Neuron (in vitro differentiated cells): ENCODE measurements at regions not wholly inside any gene's neighbourhood (a gene's known extent, or its start where the extent isn't known, plus 50 kb on each side); places are given as distances from the start of the nearest gene placed in this dataset.
"Not testable (repeated sequence)": the region's sequence is repeated elsewhere in the genome, so short reads cannot be mapped to it uniquely, and the experiment has no call there.

ENCODE experiments used
- H2AFZ ChIP-seq: one replicate; pipeline ENCODE4 v1.6.1; 2013; ENCODE audit warnings: low read depth, mild to moderate bottlenecking, inconsistent platforms, low read length, moderate library complexity
- H3K27me3 ChIP-seq: one replicate; pipeline ENCODE4 v1.6.1; 2013; ENCODE audit warnings: low read length; ENCODE audit not compliant: insufficient read depth
- H3K36me3 ChIP-seq: one replicate; pipeline ENCODE4 v1.6.1; 2013; ENCODE audit warnings: low read length; ENCODE audit not compliant: insufficient read depth
- H3K4me1 ChIP-seq: one replicate; pipeline ENCODE4 v1.6.1; 2013; ENCODE audit warnings: low read length; ENCODE audit not compliant: insufficient read depth
- H3K4me3 ChIP-seq: 2 replicates; pipeline ENCODE4 v1.5.1; 2013; ENCODE audit warnings: mild to moderate bottlenecking, low read length, moderate library complexity
- H3K9me3 ChIP-seq: one replicate; pipeline ENCODE4 v1.6.1; 2013; ENCODE audit warnings: low read length

DNA sequence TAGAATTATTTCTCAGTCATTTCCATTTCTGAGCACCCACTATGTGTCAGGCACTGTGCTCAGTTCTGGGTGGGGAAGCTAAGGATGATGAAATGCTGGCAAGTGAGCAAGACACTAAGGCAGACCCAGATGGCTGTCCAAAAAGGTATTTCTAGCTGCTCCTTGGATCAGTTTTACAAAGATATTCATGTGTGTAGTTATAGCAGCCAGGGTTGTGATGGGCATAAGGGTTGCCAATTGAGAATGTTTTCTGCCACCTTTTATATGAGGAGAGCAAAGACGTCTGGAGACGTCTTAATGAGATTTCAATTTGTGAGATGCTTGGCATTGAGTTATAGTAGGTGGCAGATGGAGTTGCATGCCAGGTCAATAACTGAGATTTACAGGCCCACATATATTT lies 197.1 kb upstream of the RASGRP1 start:
- Histone ChIP-seq H2AFZ (no peak overlapping the region), H3K9me3 (no peaks in the 10 kb centered on the region), H3K4me1 (no peaks in the 10 kb centered on the region), H3K4me3 (no peak overlapping the region), H3K27me3 (peaks cover 2% of the 10 kb centered on the region), H3K36me3 (no peaks in the 10 kb centered on the region)

DNA sequence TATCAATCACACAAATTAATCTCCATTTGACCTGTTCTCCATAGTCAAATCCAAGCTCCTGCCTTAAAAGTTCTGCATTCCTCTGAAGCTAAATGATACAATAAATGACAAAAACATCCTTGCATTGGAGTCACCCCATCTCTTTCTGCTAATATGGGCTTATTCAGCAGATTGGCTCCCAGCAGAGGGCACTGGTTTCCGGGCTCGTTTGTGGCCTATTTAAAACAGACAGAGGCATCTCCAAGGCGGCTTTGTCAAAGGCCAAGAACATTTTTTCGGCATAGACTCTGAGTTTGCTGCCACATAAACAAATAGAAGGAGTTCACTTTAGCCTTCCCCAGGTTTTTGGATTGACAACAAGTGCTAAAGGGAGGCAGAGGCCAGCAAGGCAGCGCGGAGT lies 204.4 kb upstream of the RASGRP1 start:
- no peaks in the 10 kb centered on the region for H3K4me1 ChIP-seq
- no peaks in the 10 kb centered on the region for H3K27me3 ChIP-seq
- H3K4me3 ChIP-seq: no peak overlapping the region

DNA sequence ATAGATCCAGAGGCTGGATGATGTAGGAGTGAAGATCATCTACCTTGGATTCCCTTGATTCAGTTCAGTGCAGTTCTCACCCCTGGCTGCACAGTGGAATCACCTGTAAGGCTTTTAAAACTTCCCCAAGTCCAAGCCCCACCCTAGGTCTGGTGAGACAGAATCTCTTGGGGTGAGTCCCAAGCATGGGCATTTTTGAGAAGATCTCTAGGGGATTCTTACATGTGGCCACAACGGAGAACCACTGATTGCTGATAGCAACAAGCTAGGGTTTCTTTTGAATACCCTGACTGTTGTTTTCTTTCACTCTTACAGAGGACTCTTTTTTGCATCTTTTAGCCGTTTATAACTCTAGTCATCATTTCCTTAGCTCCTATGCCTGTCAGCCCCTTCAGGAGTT lies 204.9 kb upstream of the RASGRP1 start:
- Histone ChIP-seq H3K9me3 (no peaks in the 10 kb centered on the region), H3K36me3 (no peaks in the 10 kb centered on the region), H3K27me3 (no peaks in the 10 kb centered on the region), H2AFZ (no peak overlapping the region), H3K4me3 (no peak overlapping the region), H3K4me1 (no peaks in the 10 kb centered on the region)

More for the DNA sequence above, 204.4 kb upstream of the RASGRP1 start:
- no peaks in the 10 kb centered on the region for H3K36me3 ChIP-seq
- H2AFZ ChIP-seq: no peak overlapping the region
- no peaks in the 10 kb centered on the region for H3K9me3 ChIP-seq

DNA sequence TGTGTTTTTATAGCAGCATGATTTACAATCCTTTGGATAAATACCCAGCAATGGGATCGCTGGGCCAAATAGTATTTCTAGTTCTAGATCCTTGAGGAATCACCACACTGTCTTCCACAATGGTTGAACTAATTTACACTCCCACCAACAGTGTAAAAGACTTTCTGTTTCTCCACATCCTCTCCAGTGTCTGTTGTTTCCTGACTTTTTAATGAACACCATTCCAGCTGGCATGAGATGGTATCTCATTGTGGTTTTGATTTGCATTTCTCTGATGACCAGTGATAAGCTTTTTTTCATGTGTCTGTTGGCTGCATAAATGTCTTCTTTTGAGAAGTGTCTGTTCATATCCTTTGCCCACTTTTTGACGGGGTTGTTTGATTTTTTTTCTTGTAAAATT lies 209.5 kb upstream of the RASGRP1 start:
- H3K36me3 ChIP-seq, H3K27me3 ChIP-seq, H2AFZ ChIP-seq, H3K9me3 ChIP-seq, H3K4me1 ChIP-seq, H3K4me3 ChIP-seq: not testable (repeated sequence)

DNA sequence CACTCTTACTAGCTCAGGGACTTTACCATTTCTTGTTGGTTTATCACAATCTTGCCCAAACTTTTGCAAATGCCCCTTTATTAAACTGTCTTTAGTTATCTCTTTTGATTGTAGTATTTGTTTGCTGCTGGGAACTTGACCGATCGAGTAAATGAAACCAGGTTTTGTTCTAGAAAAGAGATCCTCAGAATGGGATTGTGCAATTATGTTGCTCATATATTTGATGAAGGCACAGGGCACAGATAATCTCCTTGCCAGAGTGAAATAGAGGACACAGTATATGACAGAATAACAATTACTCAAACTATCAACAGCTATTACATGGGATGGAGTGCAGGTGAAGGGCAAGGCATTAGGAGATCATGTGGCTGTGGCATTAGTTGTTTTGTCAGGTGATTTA lies 216.6 kb upstream of the RASGRP1 start:
- Histone ChIP-seq H2AFZ (no peak overlapping the region), H3K4me3 (no peak overlapping the region), H3K9me3 (no peaks in the 10 kb centered on the region), H3K36me3 (no peaks in the 10 kb centered on the region), H3K27me3 (no peaks in the 10 kb centered on the region), H3K4me1 (no peaks in the 10 kb centered on the region)

DNA sequence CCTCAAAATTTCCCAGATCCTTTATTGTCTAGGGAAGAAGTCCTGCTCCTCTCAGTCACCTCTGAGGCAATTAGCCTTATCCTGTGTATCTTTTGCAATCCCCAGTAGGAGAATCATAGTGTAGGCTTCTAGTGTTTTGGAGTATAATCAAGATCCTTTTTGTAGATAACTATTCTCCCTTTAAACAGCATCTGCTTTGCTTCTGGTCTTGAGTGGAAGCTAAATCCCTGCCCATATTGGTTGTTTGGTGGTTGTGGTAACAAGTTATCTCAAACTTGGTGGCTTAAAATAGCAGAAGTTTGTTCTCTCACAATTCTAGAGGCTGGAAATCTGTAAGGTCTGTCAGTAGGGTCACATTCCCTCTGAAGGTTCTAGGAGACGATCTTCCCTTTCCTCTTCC lies 217.5 kb upstream of the RASGRP1 start:
- no peaks in the 10 kb centered on the region for H3K9me3 ChIP-seq
- H3K4me3 ChIP-seq: no peak overlapping the region
- H2AFZ ChIP-seq: no peak overlapping the region
- H3K27me3 ChIP-seq: no peaks in the 10 kb centered on the region
- H3K4me1 ChIP-seq: no peaks in the 10 kb centered on the region
- no peaks in the 10 kb centered on the region for H3K36me3 ChIP-seq

DNA sequence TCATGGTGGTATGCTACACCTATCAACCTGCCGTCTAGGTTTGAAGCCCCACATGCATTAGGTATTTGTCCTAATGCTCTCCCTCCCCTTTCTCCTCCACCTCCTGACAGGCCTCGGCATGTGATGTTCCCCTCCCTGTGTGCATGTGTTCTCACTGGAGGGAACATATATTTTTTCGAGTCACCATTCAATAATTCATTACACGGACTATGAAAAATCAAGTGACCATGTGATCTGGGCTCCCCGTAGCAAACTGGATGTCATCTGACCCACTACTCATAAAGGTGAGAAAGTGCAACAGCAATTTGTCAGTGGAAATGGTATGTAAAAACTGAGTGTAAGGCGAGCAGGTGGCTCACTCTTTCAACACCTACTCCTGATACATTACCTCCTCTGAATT lies 224.3 kb upstream of the RASGRP1 start:
- H3K9me3 ChIP-seq: no peaks in the 10 kb centered on the region
- H3K36me3 ChIP-seq: no peaks in the 10 kb centered on the region
- H3K27me3 ChIP-seq: no peaks in the 10 kb centered on the region
- no peak overlapping the region for H2AFZ ChIP-seq
- H3K4me3 ChIP-seq: no peak overlapping the region
- no peaks in the 10 kb centered on the region for H3K4me1 ChIP-seq

DNA sequence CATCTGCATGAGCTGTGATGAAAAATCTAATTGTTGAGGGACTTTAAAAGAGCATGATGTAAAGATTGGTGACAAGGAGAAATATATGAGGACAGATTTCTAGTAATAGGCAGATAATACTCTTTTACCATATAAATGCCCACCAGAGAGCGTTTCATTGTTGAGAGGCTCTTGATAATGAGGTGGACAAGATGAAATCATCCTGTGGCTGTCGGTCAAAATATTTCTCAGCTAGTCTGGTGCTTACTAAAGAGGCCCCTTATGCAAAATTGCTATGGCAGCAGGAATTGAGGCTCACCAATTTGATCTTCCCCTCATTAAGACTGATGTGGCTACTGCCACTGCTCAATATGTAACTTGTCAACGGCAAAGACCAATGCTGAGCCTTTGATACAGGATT lies 225.0 kb upstream of the RASGRP1 start:
- Histone ChIP-seq H3K4me3 (no peak overlapping the region), H3K36me3 (no peaks in the 10 kb centered on the region), H3K9me3 (no peaks in the 10 kb centered on the region), H2AFZ (no peak overlapping the region), H3K4me1 (no peaks in the 10 kb centered on the region), H3K27me3 (no peaks in the 10 kb centered on the region)

DNA sequence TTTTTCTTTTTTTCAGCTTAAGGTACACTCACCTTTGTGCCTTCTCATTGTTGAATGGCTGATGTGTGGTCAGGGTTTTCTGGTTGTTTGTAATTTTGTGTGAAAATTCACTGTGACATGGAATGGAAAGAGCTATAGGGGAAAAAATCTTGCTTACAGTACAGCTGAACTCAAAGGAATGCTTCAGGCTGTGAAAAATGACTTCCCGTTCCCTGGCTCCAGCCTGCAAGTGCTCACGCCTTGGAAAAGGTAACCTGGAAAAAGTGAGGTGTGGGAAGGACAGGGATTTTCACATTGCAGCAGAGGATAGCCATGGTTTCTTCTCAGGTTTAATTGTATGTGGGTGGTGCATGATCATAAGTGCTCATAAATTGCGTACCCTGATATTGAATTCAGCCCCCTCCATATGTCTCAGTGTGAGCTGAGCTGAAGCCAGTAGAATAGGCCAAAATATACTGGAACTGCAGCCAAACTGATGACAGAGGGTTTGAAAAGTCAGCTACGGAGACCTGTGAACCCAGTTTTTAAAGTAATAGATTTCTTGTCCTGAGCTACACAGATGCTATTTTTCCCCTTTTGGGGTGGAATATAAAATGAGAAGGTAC lies 228.7 kb upstream of the RASGRP1 start:
- no peaks in the 10 kb centered on the region for H3K9me3 ChIP-seq
- H3K4me3 ChIP-seq: no peak overlapping the region
- H3K36me3 ChIP-seq: no peaks in the 10 kb centered on the region
- no peaks in the 10 kb centered on the region for H3K4me1 ChIP-seq
- no peak overlapping the region for H2AFZ ChIP-seq
- no peaks in the 10 kb centered on the region for H3K27me3 ChIP-seq

DNA sequence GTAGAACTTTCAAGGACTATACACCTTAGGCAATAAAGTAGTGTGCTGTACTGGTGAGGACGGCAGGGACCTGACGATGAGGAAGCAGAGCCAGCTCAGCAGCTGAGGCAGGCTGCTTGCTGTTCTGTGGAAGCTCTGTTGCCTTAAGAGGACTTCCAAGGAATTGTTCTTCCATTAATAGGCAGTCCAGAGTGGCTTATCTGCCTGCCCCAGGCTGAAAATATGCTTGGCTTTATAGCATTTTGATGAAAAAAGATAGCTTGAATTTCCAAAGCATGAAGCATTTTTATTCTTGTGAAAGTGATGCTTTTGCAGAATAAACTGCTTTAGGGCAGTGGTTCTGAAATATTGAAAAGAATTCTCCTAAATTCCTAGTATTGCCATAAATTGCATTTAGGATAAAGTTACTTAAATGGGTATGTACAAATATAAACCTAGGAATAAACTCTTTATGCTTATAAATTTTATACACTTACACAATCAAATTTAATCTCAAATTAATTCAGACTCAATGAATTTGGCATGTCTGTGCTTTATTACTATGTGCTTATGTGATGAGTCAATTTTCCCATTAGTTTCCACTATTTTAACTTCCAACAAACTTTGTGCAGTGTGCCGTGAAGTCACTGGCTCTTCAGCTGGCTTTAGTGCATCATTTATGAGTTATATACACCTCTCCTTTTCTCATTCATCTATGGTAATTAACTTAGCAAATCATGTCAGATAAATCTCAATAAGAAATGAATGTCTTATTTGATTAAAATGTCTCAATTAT lies 231.0 kb upstream of the RASGRP1 start:
- no peaks in the 10 kb centered on the region for H3K4me1 ChIP-seq
- H2AFZ ChIP-seq: no peak overlapping the region
- H3K9me3 ChIP-seq: no peaks in the 10 kb centered on the region
- H3K4me3 ChIP-seq: no peak overlapping the region
- no peaks in the 10 kb centered on the region for H3K36me3 ChIP-seq
- no peaks in the 10 kb centered on the region for H3K27me3 ChIP-seq

DNA sequence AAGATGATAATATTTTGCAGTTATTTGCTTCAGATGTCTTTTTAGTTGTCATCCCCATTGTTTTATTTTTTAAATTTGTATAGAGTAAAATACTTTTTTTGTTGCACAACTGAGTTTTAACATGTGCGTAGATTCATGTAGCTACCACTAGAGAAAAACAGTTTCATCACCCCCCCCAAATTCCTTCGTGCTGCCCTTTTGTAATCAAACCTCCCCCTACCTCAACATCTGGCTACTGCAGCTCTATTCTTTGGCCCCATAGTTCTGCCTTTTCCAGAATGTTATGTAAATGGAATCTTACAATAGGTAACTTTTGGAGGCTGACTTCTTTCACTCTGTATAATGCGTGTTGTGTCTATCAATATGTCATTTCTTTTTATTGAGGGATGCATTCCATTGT lies 232.0 kb upstream of the RASGRP1 start:
- H3K36me3 ChIP-seq: no peaks in the 10 kb centered on the region
- no peaks in the 10 kb centered on the region for H3K9me3 ChIP-seq
- no peak overlapping the region for H3K4me3 ChIP-seq
- H2AFZ ChIP-seq: no peak overlapping the region
- H3K27me3 ChIP-seq: no peaks in the 10 kb centered on the region
- H3K4me1 ChIP-seq: no peaks in the 10 kb centered on the region

DNA sequence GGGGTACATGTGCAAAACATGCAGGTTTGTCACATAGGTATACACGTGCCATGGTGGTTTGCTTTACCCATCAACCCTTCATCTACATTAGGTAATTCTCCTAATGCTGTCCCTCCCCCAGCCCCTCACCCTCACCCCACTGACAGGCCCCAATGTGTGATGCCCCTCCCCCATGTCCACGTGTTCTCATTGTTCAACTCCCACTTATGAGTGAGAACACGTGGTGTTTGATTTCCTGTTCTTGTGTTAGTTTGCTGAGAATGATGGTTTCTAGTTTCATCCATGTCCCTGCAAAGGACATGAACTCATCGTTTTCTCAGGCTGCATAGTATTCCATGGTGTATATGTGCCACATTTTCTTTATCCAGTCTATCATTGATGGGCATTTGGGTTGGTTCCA lies 232.9 kb upstream of the RASGRP1 start:
- not testable (repeated sequence) for H3K9me3 ChIP-seq, H2AFZ ChIP-seq

DNA sequence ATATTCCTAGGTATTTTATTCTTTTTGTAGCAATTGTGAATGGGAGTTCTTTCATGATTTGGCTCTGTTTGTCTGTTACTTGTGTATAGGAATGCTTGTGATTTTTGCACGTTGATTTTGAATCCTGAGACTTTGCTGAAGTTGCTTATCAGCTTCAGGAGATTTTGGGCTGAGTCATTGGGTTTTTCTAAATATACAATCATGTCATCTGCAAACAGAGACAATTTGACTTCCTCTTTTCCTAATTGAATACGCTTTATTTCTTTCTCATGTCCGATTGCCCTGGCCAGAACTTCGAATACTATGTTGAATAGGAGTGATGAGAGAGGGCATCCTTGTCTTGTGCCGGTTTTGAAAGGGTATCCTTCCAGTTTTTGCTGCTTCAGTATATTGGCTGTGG lies 234.6 kb upstream of the RASGRP1 start:
- not testable (repeated sequence) for H3K36me3 ChIP-seq, H2AFZ ChIP-seq, H3K4me3 ChIP-seq, H3K9me3 ChIP-seq, H3K4me1 ChIP-seq, H3K27me3 ChIP-seq

More for the DNA sequence above, 232.9 kb upstream of the RASGRP1 start:
- not testable (repeated sequence) for H3K36me3 ChIP-seq, H3K4me1 ChIP-seq, H3K27me3 ChIP-seq, H3K4me3 ChIP-seq

DNA sequence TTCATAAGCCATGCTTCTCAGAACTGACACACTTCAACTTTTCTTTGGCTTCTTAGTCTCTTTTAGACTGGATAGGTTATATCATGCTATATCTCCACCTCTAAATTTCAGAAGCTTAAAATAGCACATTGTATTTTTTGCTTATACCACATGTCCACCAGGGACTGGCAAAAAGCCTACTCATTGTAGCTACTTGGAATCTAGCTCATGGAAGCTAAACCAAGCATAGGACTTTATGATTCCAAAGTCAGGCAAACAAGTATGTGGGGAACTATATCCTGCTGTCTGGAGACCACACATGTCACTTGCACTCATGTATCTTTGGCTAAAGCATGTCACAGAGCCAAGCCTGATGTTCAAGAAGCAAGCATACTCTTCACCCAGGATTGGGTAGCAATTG lies 245.0 kb upstream of the RASGRP1 start:
- no peaks in the 10 kb centered on the region for H3K36me3 ChIP-seq
- H2AFZ ChIP-seq: no peak overlapping the region
- H3K27me3 ChIP-seq: no peaks in the 10 kb centered on the region
- H3K4me1 ChIP-seq: no peaks in the 10 kb centered on the region
- no peaks in the 10 kb centered on the region for H3K9me3 ChIP-seq
- no peak overlapping the region for H3K4me3 ChIP-seq
